SK-N-SH (cell line): ENCODE measurements at regions not wholly inside any gene's neighbourhood (a gene's known extent, or its start where the extent isn't known, plus 50 kb on each side); places are given as distances from the start of the nearest gene placed in this dataset.

Experiments
- CTCF ChIA-PET: fragments of 300-600, 350-600 bp; formaldehyde crosslinking; extraction: SDS; loops from one replicate; lab custom pipeline; 2021; lab: Yijun Ruan, JAX
- POLR2A ChIA-PET: fragments of 350-600 bp; sonication (Branson Sonifier 250); formaldehyde crosslinking; extraction: SDS; loops from one replicate; lab custom pipeline; 2020; ENCODE audit warnings: antibody characterized with exemption, inconsistent platforms; lab: Yijun Ruan, JAX
- DNase-seq: peaks from one replicate; pipeline ENCODE4 v3.0.0; 2012
- H2AFZ ChIP-seq: fragments of 200-600 bp; sonication (generic); 2 replicates; pipeline ENCODE4 v1.8.1; 2016; ENCODE audit warnings: antibody characterized with exemption, mild to moderate bottlenecking, low read depth
- H3F3A ChIP-seq: fragments of 200-600 bp; sonication (generic); replicated peaks from 2 replicates; pipeline ENCODE3; 2016; ENCODE audit warnings: antibody characterized with exemption, mild to moderate bottlenecking; ENCODE audit not compliant: insufficient read depth
- H3K27ac ChIP-seq, 2 experiments: fragments of 200-500 bp in 1 of 2; fragments of 200-600 bp in 1 of 2; sonication (Bioruptor generic) in 1 of 2; sonication (generic), shearing (Covaris generic) in 1 of 2; 2 replicates each; pipeline versions ENCODE4 v1.5.1 to v1.6.1; 2014 to 2016; ENCODE audit warnings: low read depth in 2 of 2, inconsistent platforms in 1 of 2, low read length in 1 of 2, mild to moderate bottlenecking in 1 of 2, mixed read lengths in 1 of 2
- H3K27me3 ChIP-seq: fragments of 200-600 bp; sonication (generic), shearing (Covaris generic); 2 replicates; pipeline ENCODE4 v1.6.1; 2016; ENCODE audit warnings: mixed run types; ENCODE audit not compliant: insufficient read depth
- H3K36me3 ChIP-seq, 2 experiments: fragments of 200-500 bp in 1 of 2; fragments of 200-600 bp in 1 of 2; sonication (Bioruptor generic) in 1 of 2; sonication (generic) in 1 of 2; replicated peaks in 1 of 2; 2 replicates each; pipeline versions ENCODE3 to v1.5.1; 2014 to 2016; ENCODE audit warnings: low read length in 1 of 2, mild to moderate bottlenecking in 1 of 2; ENCODE audit not compliant: insufficient read depth in 2 of 2, control insufficient read depth in 1 of 2
- H3K4me1 ChIP-seq, 2 experiments: fragments of 200-500 bp in 1 of 2; fragments of 200-600 bp in 1 of 2; sonication (Bioruptor generic) in 1 of 2; sonication (generic), shearing (Covaris generic) in 1 of 2; 2 replicates each; pipeline versions ENCODE4 v1.5.1 to v1.6.1; 2014 to 2016; ENCODE audit warnings: low read depth in 1 of 2, low read length in 1 of 2, mixed run types in 1 of 2; ENCODE audit not compliant: insufficient read depth in 2 of 2, control insufficient read depth in 1 of 2
- H3K4me2 ChIP-seq: fragments of 200-600 bp; sonication (generic), shearing (Covaris generic); 2 replicates; pipeline ENCODE4 v1.6.1; 2017; ENCODE audit warnings: mixed run types
- H3K4me3 ChIP-seq, 2 experiments: fragments of 200-500 bp in 1 of 2; fragments of 200-600 bp in 1 of 2; sonication (Bioruptor generic) in 1 of 2; sonication (generic), shearing (Covaris generic) in 1 of 2; 2 replicates each; pipeline versions ENCODE4 v1.5.1 to v1.8.1; 2014 to 2016; ENCODE audit warnings: low read depth in 2 of 2, inconsistent platforms in 1 of 2, low read length in 1 of 2, mild to moderate bottlenecking in 1 of 2, mixed read lengths in 1 of 2, moderate library complexity in 1 of 2
- H3K79me2 ChIP-seq: fragments of 200-600 bp; sonication (generic); 2 replicates; pipeline ENCODE4 v1.8.1; 2017; ENCODE audit warnings: mild to moderate bottlenecking; ENCODE audit not compliant: insufficient read depth
- H3K9ac ChIP-seq: fragments of 200-600 bp; sonication (generic); 2 replicates; pipeline ENCODE4 v1.6.1; 2017; ENCODE audit warnings: mixed run types
- H3K9me2 ChIP-seq: fragments of 200-600 bp; sonication (generic); 2 replicates; pipeline ENCODE4 v1.6.1; 2017; ENCODE audit warnings: mixed run types
- H3K9me3 ChIP-seq: fragments of 200-600 bp; sonication (generic); 2 replicates; pipeline ENCODE4 v1.6.1; 2017; ENCODE audit warnings: mixed run types, mild to moderate bottlenecking, moderate library complexity
- H4K20me1 ChIP-seq: fragments of 200-600 bp; sonication (generic); 2 replicates; pipeline ENCODE4 v1.6.1; 2017; ENCODE audit warnings: mild to moderate bottlenecking, mixed run types; ENCODE audit not compliant: insufficient read depth
- CHD2 ChIP-seq: fragments of 150-350 bp; IDR thresholded peaks from 2 replicates; pipeline ENCODE4 v1.6.1; 2018; ENCODE audit warnings: low read length; ENCODE audit not compliant: partially characterized antibody
- ELF1 ChIP-seq: IDR thresholded peaks from 2 replicates; pipeline ENCODE4 v1.4.0; 2012
- EZH2phosphoT487 ChIP-seq: fragments of 200-600 bp; sonication (generic); IDR thresholded peaks from 2 replicates; pipeline ENCODE4 v1.6.1; 2017; ENCODE audit warnings: low read depth, mixed run types, mild to moderate bottlenecking, antibody characterized with exemption, moderate library complexity, borderline replicate concordance
- FOSL2 ChIP-seq: IDR thresholded peaks from 2 replicates; pipeline ENCODE4 v1.4.0; 2012; ENCODE audit warnings: low read depth, mild to moderate bottlenecking, moderate library complexity, borderline replicate concordance
- FOXM1 ChIP-seq: IDR thresholded peaks from 2 replicates; pipeline ENCODE4 v1.4.0; 2012; ENCODE audit warnings: low read depth, mild to moderate bottlenecking
- GABPA ChIP-seq: IDR thresholded peaks from 2 replicates; pipeline ENCODE4 v1.4.0; 2012; ENCODE audit warnings: low read depth, mild to moderate bottlenecking
- NFIC ChIP-seq: IDR thresholded peaks from 2 replicates; pipeline ENCODE4 v1.4.0; 2012; ENCODE audit warnings: borderline replicate concordance
- NRF1 ChIP-seq: IDR thresholded peaks from 2 replicates; pipeline ENCODE4 v1.6.1; 2012; ENCODE audit warnings: low read depth, mild to moderate bottlenecking, low read length
- POLR2AphosphoS5 ChIP-seq: IDR thresholded peaks from 2 replicates; pipeline ENCODE4 v1.6.1; 2012; ENCODE audit warnings: low read depth, low read length
- RCOR1 ChIP-seq: fragments of 150-350 bp; IDR thresholded peaks from 2 replicates; pipeline ENCODE4 v1.6.1; 2017; ENCODE audit warnings: antibody characterized with exemption, low read length
- RXRA ChIP-seq: IDR thresholded peaks from 2 replicates; pipeline ENCODE4 v1.4.0; 2012; ENCODE audit warnings: low read depth, mild to moderate bottlenecking, borderline replicate concordance
- SIN3A ChIP-seq: IDR thresholded peaks from 2 replicates; pipeline ENCODE4 v1.6.1; 2012; ENCODE audit warnings: low read depth, mild to moderate bottlenecking, low read length, moderate library complexity, borderline replicate concordance
- SMC3 ChIP-seq: IDR thresholded peaks from 2 replicates; pipeline ENCODE4 v1.6.1; 2012; ENCODE audit warnings: low read depth, low read length, improper control_type of control experiment
- TAF1 ChIP-seq: IDR thresholded peaks from 2 replicates; pipeline ENCODE4 v1.6.1; 2012; ENCODE audit warnings: low read depth, mild to moderate bottlenecking, low read length, moderate library complexity, borderline replicate concordance
- TEAD4 ChIP-seq: IDR thresholded peaks from 2 replicates; pipeline ENCODE4 v1.4.0; 2012; ENCODE audit warnings: mild to moderate bottlenecking, borderline replicate concordance; ENCODE audit not compliant: insufficient read depth
- WGBS: methylation state at CpG from one replicate; pipeline ENCODE4 v1.1.6; 2017; ENCODE audit warnings: low lambda C conversion rate; 5-methylcytosine and 5-hydroxymethylcytosine counted together
- TF ChIP-seq, protein P1 (sequence below): IDR thresholded peaks from 2 replicates; pipeline ENCODE4 v1.4.0; 2012; ENCODE audit warnings: low read depth
- TF ChIP-seq, protein P2 (sequence below): IDR thresholded peaks from 2 replicates; pipeline ENCODE4; 2012
- TF ChIP-seq, protein P3 (sequence below): IDR thresholded peaks from 2 replicates; pipeline ENCODE4 v1.4.0; 2012; ENCODE audit warnings: low read depth, borderline replicate concordance

DNA sequence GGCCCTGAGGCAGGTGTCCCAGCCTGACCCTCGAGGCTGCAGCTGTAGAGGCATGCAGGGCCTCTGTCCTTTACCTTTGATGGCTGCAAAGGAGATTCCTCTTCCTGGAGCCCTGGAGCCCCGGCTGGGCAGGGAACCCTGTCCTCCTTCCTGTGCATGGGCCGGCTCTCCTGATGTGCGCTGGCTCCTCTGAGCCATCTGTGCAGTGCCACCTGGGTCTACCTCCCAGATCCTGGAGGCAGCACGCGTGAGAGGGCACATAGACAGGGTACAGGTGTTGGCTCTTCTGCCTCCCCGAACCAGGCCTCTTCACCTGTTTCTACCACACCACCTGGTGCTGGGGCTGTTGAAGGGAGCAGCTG, 115.1 kb downstream of the BEGAIN start:
- DNase-seq: no peak
- no peak overlapping the region for H3K9ac ChIP-seq
- POLR2A ChIA-PET: interaction anchor here (1.3 kb wide), 1 partner anchor 31 kb away, joined by 3 read pairs; no protein-coding TSS in a partner anchor
- no peak overlapping the region for H2AFZ ChIP-seq
- no peaks in the 10 kb centered on the region for H3K9me2 ChIP-seq
- TF ChIP-seq, protein P1, sequence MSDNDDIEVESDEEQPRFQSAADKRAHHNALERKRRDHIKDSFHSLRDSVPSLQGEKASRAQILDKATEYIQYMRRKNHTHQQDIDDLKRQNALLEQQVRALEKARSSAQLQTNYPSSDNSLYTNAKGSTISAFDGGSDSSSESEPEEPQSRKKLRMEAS: no peak
- TF ChIP-seq TAF1: no peak
- no peak for TF ChIP-seq CHD2
- no peak for TF ChIP-seq FOSL2
- TF ChIP-seq, protein P2, sequence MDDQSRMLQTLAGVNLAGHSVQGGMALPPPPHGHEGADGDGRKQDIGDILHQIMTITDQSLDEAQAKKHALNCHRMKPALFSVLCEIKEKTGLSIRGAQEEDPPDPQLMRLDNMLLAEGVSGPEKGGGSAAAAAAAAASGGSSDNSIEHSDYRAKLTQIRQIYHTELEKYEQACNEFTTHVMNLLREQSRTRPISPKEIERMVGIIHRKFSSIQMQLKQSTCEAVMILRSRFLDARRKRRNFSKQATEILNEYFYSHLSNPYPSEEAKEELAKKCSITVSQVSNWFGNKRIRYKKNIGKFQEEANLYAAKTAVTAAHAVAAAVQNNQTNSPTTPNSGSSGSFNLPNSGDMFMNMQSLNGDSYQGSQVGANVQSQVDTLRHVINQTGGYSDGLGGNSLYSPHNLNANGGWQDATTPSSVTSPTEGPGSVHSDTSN: no peak
- no peak for TF ChIP-seq NFIC
- no peak for TF ChIP-seq POLR2AphosphoS5
- TF ChIP-seq TEAD4: no peak
- no peak for TF ChIP-seq GABPA
- no peak for TF ChIP-seq NRF1
- no peak for TF ChIP-seq RCOR1
- no peak for TF ChIP-seq FOXM1
- no peak for TF ChIP-seq ELF1
- no peak for TF ChIP-seq SMC3
- TF ChIP-seq SIN3A: no peak
- TF ChIP-seq EZH2phosphoT487: no peak
- TF ChIP-seq, protein P3, sequence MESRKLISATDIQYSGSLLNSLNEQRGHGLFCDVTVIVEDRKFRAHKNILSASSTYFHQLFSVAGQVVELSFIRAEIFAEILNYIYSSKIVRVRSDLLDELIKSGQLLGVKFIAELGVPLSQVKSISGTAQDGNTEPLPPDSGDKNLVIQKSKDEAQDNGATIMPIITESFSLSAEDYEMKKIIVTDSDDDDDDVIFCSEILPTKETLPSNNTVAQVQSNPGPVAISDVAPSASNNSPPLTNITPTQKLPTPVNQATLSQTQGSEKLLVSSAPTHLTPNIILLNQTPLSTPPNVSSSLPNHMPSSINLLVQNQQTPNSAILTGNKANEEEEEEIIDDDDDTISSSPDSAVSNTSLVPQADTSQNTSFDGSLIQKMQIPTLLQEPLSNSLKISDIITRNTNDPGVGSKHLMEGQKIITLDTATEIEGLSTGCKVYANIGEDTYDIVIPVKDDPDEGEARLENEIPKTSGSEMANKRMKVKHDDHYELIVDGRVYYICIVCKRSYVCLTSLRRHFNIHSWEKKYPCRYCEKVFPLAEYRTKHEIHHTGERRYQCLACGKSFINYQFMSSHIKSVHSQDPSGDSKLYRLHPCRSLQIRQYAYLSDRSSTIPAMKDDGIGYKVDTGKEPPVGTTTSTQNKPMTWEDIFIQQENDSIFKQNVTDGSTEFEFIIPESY: no peak
- no peak for TF ChIP-seq RXRA
- CTCF ChIA-PET: no interaction called here
- no peaks in the 10 kb centered on the region for H3K27me3 ChIP-seq
- peaks cover 9 to 55% of the 10 kb centered on the region in 2 experiments; a peak in 3 of 4 replicates for H3K4me1 ChIP-seq
- peaks cover 0 to 7% of the 10 kb centered on the region in 2 experiments for H3K36me3 ChIP-seq
- peaks cover 22% of the 10 kb centered on the region for H3F3A ChIP-seq
- H3K27ac ChIP-seq: peak overlapping the region in 1 of 2 experiments; percentile 44; a peak in 2 of 4 replicates
- H3K9me3 ChIP-seq: no peaks in the 10 kb centered on the region
- no peak overlapping the region for H3K4me3 ChIP-seq
- H3K79me2 ChIP-seq: no peaks in the 10 kb centered on the region
- no peaks in the 10 kb centered on the region for H4K20me1 ChIP-seq
- no peak overlapping the region for H3K4me2 ChIP-seq
- 86% methylated on average over 6 of the region's 7 CpGs for WGBS
